Mesendoderm (in vitro differentiated cells): ENCODE measurements at regions not wholly inside any gene's neighbourhood (a gene's known extent, or its start where the extent isn't known, plus 50 kb on each side); places are given as distances from the start of the nearest gene placed in this dataset.

Experiments
- DNase-seq: peaks from one replicate; pipeline ENCODE4 v3.0.0; 2013
- H2AK5ac ChIP-seq: 2 replicates; pipeline ENCODE4 v1.6.1; 2013; ENCODE audit warnings: low read length, inconsistent platforms
- H2BK120ac ChIP-seq: 2 replicates; pipeline ENCODE4 v1.6.1; 2013; ENCODE audit warnings: low read depth, mild to moderate bottlenecking, low read length, moderate library complexity, mixed read lengths
- H2BK15ac ChIP-seq: replicated peaks from 2 replicates; pipeline ENCODE4 v1.6.1; 2013; ENCODE audit warnings: low read depth, mild to moderate bottlenecking, moderate library complexity
- H2BK5ac ChIP-seq: 2 replicates; pipeline ENCODE4 v1.6.1; 2013; ENCODE audit warnings: low read length, inconsistent platforms
- H3K18ac ChIP-seq: 2 replicates; pipeline ENCODE4 v1.6.1; 2013; ENCODE audit warnings: mild to moderate bottlenecking, low read length, mixed read lengths
- H3K23ac ChIP-seq: one replicate; pipeline ENCODE4 v1.6.1; 2013; ENCODE audit warnings: low read length
- H3K27ac ChIP-seq: 2 replicates; pipeline ENCODE4 v1.5.1; 2013; ENCODE audit warnings: low read depth, mild to moderate bottlenecking, inconsistent platforms, low read length, moderate library complexity
- H3K27me3 ChIP-seq: 2 replicates; pipeline ENCODE4 v1.6.1; 2013; ENCODE audit warnings: low read length, control low read depth, mild to moderate bottlenecking, inconsistent platforms; ENCODE audit not compliant: insufficient read depth, poor library complexity
- H3K36me3 ChIP-seq: 2 replicates; pipeline ENCODE4 v1.6.1; 2013; ENCODE audit warnings: low read length, inconsistent platforms; ENCODE audit not compliant: control insufficient read depth, insufficient read depth
- H3K4ac ChIP-seq: one replicate; pipeline ENCODE4 v1.6.1; 2013; ENCODE audit warnings: low read depth, mild to moderate bottlenecking, low read length, moderate library complexity
- H3K4me1 ChIP-seq: 2 replicates; pipeline ENCODE4 v1.6.1; 2013; ENCODE audit warnings: low read depth, low read length, inconsistent platforms; ENCODE audit not compliant: control insufficient read depth
- H3K4me2 ChIP-seq: 2 replicates; pipeline ENCODE4 v1.6.1; 2013; ENCODE audit warnings: low read length
- H3K4me3 ChIP-seq: 2 replicates; pipeline ENCODE4 v1.5.1; 2013; ENCODE audit warnings: mild to moderate bottlenecking, low read length
- H3K56ac ChIP-seq: one replicate; pipeline ENCODE4 v1.6.1; 2013; ENCODE audit warnings: low read length
- H3K79me1 ChIP-seq: 2 replicates; pipeline ENCODE4 v1.6.1; 2013; ENCODE audit warnings: low read length, inconsistent platforms
- H3K79me2 ChIP-seq: 2 replicates; pipeline ENCODE4 v1.6.1; 2013; ENCODE audit warnings: mild to moderate bottlenecking, low read length; ENCODE audit not compliant: control insufficient read depth, insufficient read depth
- H3K9ac ChIP-seq: 2 replicates; pipeline ENCODE4 v1.6.1; 2013; ENCODE audit warnings: low read length, inconsistent platforms
- H4K5ac ChIP-seq: one replicate; pipeline ENCODE4 v1.6.1; 2013; ENCODE audit warnings: low read length
- H4K8ac ChIP-seq: one replicate; pipeline ENCODE4 v1.6.1; 2013; ENCODE audit warnings: low read depth, mild to moderate bottlenecking, control low read depth, low read length, moderate library complexity
- WGBS: extraction: QIAGEN DNeasy Blood & Tissue Kit; methylation state at CpG from one replicate; pipeline ENCODE4 v1.1.7; 2013; ENCODE audit warnings: low lambda C conversion rate, missing lambda C conversion rate; ENCODE audit not compliant: insufficient coverage; ENCODE audit errors: extremely low coverage; 5-methylcytosine and 5-hydroxymethylcytosine counted together

- H4K5ac ChIP-seq, result no peak overlapping the region
- H3K18ac ChIP-seq, result no peak overlapping the region
- H3K27me3 ChIP-seq, result no peaks in the 10 kb centered on the region
- no peaks in the 10 kb centered on the region for H3K79me2 ChIP-seq
- H3K4me2 ChIP-seq, result no peak overlapping the region
- H3K4ac ChIP-seq, result no peak overlapping the region
- H3K9ac ChIP-seq, result no peak overlapping the region
- no peak overlapping the region for H2AK5ac ChIP-seq
- no peak overlapping the region for H3K4me3 ChIP-seq
- H3K36me3 ChIP-seq, result no peaks in the 10 kb centered on the region
- no peak overlapping the region for H2BK5ac ChIP-seq
- H3K23ac ChIP-seq, result no peak overlapping the region
- no peak overlapping the region for H4K8ac ChIP-seq
- H3K4me1 ChIP-seq, result no peaks in the 10 kb centered on the region
- WGBS, result no CpG with 5 or more reads among the region's 10 CpGs
- no peaks in the 10 kb centered on the region for H3K79me1 ChIP-seq
- no peak for DNase-seq
- H2BK120ac ChIP-seq, result no peak overlapping the region
- no peak overlapping the region for H2BK15ac ChIP-seq
- H3K27ac ChIP-seq, result no peak overlapping the region
- no peak overlapping the region for H3K56ac ChIP-seq
Observed at GRCh38 chr13:73451221-73452029, 392.6 kb downstream of the KLF5 start.

GRCh38 chr13:73450583-73450982, 391.8 kb downstream of the KLF5 start:
- Histone ChIP-seq H3K4me2 (no peak overlapping the region), H2BK15ac (no peak overlapping the region), H3K56ac (no peak overlapping the region), H4K5ac (no peak overlapping the region), H3K4me3 (no peak overlapping the region), H2BK5ac (no peak overlapping the region), H2BK120ac (no peak overlapping the region), H3K4me1 (no peaks in the 10 kb centered on the region), H3K18ac (no peak overlapping the region), H3K9ac (no peak overlapping the region), H3K23ac (no peak overlapping the region), H4K8ac (no peak overlapping the region), H3K36me3 (no peaks in the 10 kb centered on the region), H3K4ac (no peak overlapping the region), H2AK5ac (no peak overlapping the region), H3K79me1 (no peaks in the 10 kb centered on the region), H3K27ac (no peak overlapping the region), H3K27me3 (no peaks in the 10 kb centered on the region), H3K79me2 (no peaks in the 10 kb centered on the region)
- WGBS, result no CpG with 5 or more reads among the region's 2 CpGs
- DNase-seq, result no peak

- no peak overlapping the region for H2BK15ac ChIP-seq
- H4K8ac ChIP-seq, result no peak overlapping the region
- no peaks in the 10 kb centered on the region for H3K27me3 ChIP-seq
- no peak overlapping the region for H3K4me2 ChIP-seq
- no peak overlapping the region for H3K23ac ChIP-seq
- H3K36me3 ChIP-seq, result no peaks in the 10 kb centered on the region
- H3K79me1 ChIP-seq, result no peaks in the 10 kb centered on the region
- H2AK5ac ChIP-seq, result no peak overlapping the region
- H2BK120ac ChIP-seq, result no peak overlapping the region
- no peak overlapping the region for H3K9ac ChIP-seq
- H2BK5ac ChIP-seq, result no peak overlapping the region
- no peak overlapping the region for H3K27ac ChIP-seq
- H4K5ac ChIP-seq, result no peak overlapping the region
- no peak overlapping the region for H3K4ac ChIP-seq
- no peaks in the 10 kb centered on the region for H3K79me2 ChIP-seq
- WGBS, result no CpG with 5 or more reads among the region's 1 CpG
- no peak overlapping the region for H3K4me3 ChIP-seq
- no peak overlapping the region for H3K56ac ChIP-seq
- H3K18ac ChIP-seq, result no peak overlapping the region
- DNase-seq, result no peak
- H3K4me1 ChIP-seq, result no peaks in the 10 kb centered on the region
Observed at GRCh38 chr13:73449252-73449651, 390.4 kb downstream of the KLF5 start.

- Histone ChIP-seq H3K27ac (no peak overlapping the region), H3K9ac (no peak overlapping the region), H3K79me1 (no peaks in the 10 kb centered on the region), H3K79me2 (no peaks in the 10 kb centered on the region), H3K56ac (no peak overlapping the region), H3K4ac (no peak overlapping the region), H4K5ac (no peak overlapping the region), H3K4me3 (no peak overlapping the region), H3K36me3 (no peaks in the 10 kb centered on the region), H4K8ac (no peak overlapping the region), H2AK5ac (no peak overlapping the region), H3K18ac (no peak overlapping the region), H2BK120ac (no peak overlapping the region), H2BK5ac (no peak overlapping the region), H3K23ac (no peak overlapping the region), H3K4me2 (no peak overlapping the region), H3K27me3 (no peaks in the 10 kb centered on the region), H2BK15ac (no peak overlapping the region), H3K4me1 (no peaks in the 10 kb centered on the region)
- peak; percentile 60 for DNase-seq
- no CpG with 5 or more reads among the region's 3 CpGs for WGBS
Observed at GRCh38 chr13:73440296-73440895, 381.6 kb downstream of the KLF5 start.

- H2BK5ac ChIP-seq, result no peak overlapping the region
- no peak overlapping the region for H3K9ac ChIP-seq
- H4K5ac ChIP-seq, result no peak overlapping the region
- no peak overlapping the region for H3K56ac ChIP-seq
- no peak overlapping the region for H2BK15ac ChIP-seq
- H3K4me3 ChIP-seq, result no peak overlapping the region
- no peaks in the 10 kb centered on the region for H3K27me3 ChIP-seq
- H3K79me2 ChIP-seq, result no peaks in the 10 kb centered on the region
- H3K79me1 ChIP-seq, result no peaks in the 10 kb centered on the region
- H3K36me3 ChIP-seq, result no peaks in the 10 kb centered on the region
- no CpG with 5 or more reads among the region's 2 CpGs for WGBS
- no peak overlapping the region for H2BK120ac ChIP-seq
- no peak overlapping the region for H3K4me2 ChIP-seq
- H3K23ac ChIP-seq, result no peak overlapping the region
- no peak overlapping the region for H3K4ac ChIP-seq
- H3K18ac ChIP-seq, result no peak overlapping the region
- H3K4me1 ChIP-seq, result no peaks in the 10 kb centered on the region
- no peak for DNase-seq
- H4K8ac ChIP-seq, result no peak overlapping the region
- H3K27ac ChIP-seq, result no peak overlapping the region
- H2AK5ac ChIP-seq, result no peak overlapping the region
Observed at GRCh38 chr13:73433890-73434289, 375.1 kb downstream of the KLF5 start.
